ENCODE measurements at regions not wholly inside any gene's neighbourhood (a gene's known extent, or its start where the extent isn't known, plus 50 kb on each side); places are given as distances from the start of the nearest gene placed in this dataset.
"Not testable (repeated sequence)": the region's sequence is repeated elsewhere in the genome, so short reads cannot be mapped to it uniquely, and the experiment has no call there.

- DNase-seq = no peak
These were observed 1660.8 kb downstream of the PLA2G4A start for GRCh38 chr1:188489336-188490112.

- no peak for DNase-seq
These were observed 1667.8 kb downstream of the PLA2G4A start for GRCh38 chr1:188496506-188496905.

- no peak for DNase-seq
These were observed 1668.3 kb downstream of the PLA2G4A start for GRCh38 chr1:188497020-188497419.

- DNase-seq = no peak
These were observed 1670.9 kb downstream of the PLA2G4A start for GRCh38 chr1:188499690-188500089.

GRCh38 chr1:188514917-188515316 lies 1686.2 kb downstream of the PLA2G4A start:
- no peak for DNase-seq

- DNase-seq = no peak
These were observed 1688.4 kb downstream of the PLA2G4A start for GRCh38 chr1:188517139-188517538.

GRCh38 chr1:188551176-188551575 lies 1722.4 kb downstream of the PLA2G4A start:
- no peak for DNase-seq

- no peak for DNase-seq
These were observed 1728.3 kb downstream of the PLA2G4A start for GRCh38 chr1:188557053-188557452.

- no peak for DNase-seq
These were observed 1754.3 kb downstream of the PLA2G4A start for GRCh38 chr1:188582911-188583532.

- no peak for DNase-seq
These were observed 1755.4 kb downstream of the PLA2G4A start for GRCh38 chr1:188584119-188584518.

GRCh38 chr1:188590641-188591040 lies 1761.9 kb downstream of the PLA2G4A start:
- DNase-seq = no peak

GRCh38 chr1:188594542-188595235 lies 1765.9 kb downstream of the PLA2G4A start:
- no peak for DNase-seq

GRCh38 chr1:188599313-188599712 lies 1770.6 kb downstream of the PLA2G4A start:
- DNase-seq = no peak

- no peak for DNase-seq
These were observed 1782.7 kb downstream of the PLA2G4A start for GRCh38 chr1:188611432-188611831.

- DNase-seq = no peak
These were observed 1786.6 kb downstream of the PLA2G4A start for GRCh38 chr1:188615321-188615720.

- DNase-seq = no peak
These were observed 1791.5 kb downstream of the PLA2G4A start for GRCh38 chr1:188620236-188620635.

GRCh38 chr1:188641566-188642211 lies 1812.9 kb downstream of the PLA2G4A start:
- no peak for DNase-seq

GRCh38 chr1:188642704-188643103 lies 1814.0 kb downstream of the PLA2G4A start:
- no peak for DNase-seq

- no peak for DNase-seq
These were observed 1823.9 kb downstream of the PLA2G4A start for GRCh38 chr1:188652678-188653077.

GRCh38 chr1:188655966-188656365 lies 1821.7 kb downstream of the BRINP3 start:
- DNase-seq = not testable (repeated sequence)

- DNase-seq = no peak
These were observed 1817.1 kb downstream of the BRINP3 start for GRCh38 chr1:188660572-188660971.

- DNase-seq = no peak
These were observed 1812.2 kb downstream of the BRINP3 start for GRCh38 chr1:188665477-188665876.

GRCh38 chr1:188668083-188668482 lies 1809.6 kb downstream of the BRINP3 start:
- no peak for DNase-seq
